Gastroesophageal sphincter (tissue), 3 donors: ENCODE measurements at regions not wholly inside any gene's neighbourhood (a gene's known extent, or its start where the extent isn't known, plus 50 kb on each side); places are given as distances from the start of the nearest gene placed in this dataset.

Source experiments
- EP300 ChIP-seq: sonication (generic); formaldehyde crosslinking; IDR thresholded peaks from one replicate; pipeline ENCODE4 v1.6.1; 2017; ENCODE audit warnings: antibody characterized with exemption, mild to moderate bottlenecking
- TF ChIP-seq, protein P1 (sequence below), 4 experiments: fragments of 200-600 bp in 2 of 4; fragments of 450-650 bp in 2 of 4; sonication (generic) in 1 of 4; IDR thresholded peaks; one replicate each; pipeline ENCODE4 v1.5.1; 2017 to 2019; ENCODE audit warnings: antibody characterized with exemption in 4 of 4, mild to moderate bottlenecking in 2 of 4, moderate library complexity in 2 of 4

GRCh38 chr20:16946097-16946496 lies 197.9 kb downstream of the OTOR start:
- TF ChIP-seq, protein P1, sequence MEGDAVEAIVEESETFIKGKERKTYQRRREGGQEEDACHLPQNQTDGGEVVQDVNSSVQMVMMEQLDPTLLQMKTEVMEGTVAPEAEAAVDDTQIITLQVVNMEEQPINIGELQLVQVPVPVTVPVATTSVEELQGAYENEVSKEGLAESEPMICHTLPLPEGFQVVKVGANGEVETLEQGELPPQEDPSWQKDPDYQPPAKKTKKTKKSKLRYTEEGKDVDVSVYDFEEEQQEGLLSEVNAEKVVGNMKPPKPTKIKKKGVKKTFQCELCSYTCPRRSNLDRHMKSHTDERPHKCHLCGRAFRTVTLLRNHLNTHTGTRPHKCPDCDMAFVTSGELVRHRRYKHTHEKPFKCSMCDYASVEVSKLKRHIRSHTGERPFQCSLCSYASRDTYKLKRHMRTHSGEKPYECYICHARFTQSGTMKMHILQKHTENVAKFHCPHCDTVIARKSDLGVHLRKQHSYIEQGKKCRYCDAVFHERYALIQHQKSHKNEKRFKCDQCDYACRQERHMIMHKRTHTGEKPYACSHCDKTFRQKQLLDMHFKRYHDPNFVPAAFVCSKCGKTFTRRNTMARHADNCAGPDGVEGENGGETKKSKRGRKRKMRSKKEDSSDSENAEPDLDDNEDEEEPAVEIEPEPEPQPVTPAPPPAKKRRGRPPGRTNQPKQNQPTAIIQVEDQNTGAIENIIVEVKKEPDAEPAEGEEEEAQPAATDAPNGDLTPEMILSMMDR (IDR thresholded peaks at IDR 0.05), result no peak
- TF ChIP-seq EP300, result no peak
